ENCODE measurements at regions not wholly inside any gene's neighbourhood (a gene's known extent, or its start where the extent isn't known, plus 50 kb on each side); places are given as distances from the start of the nearest gene placed in this dataset.

DNA sequence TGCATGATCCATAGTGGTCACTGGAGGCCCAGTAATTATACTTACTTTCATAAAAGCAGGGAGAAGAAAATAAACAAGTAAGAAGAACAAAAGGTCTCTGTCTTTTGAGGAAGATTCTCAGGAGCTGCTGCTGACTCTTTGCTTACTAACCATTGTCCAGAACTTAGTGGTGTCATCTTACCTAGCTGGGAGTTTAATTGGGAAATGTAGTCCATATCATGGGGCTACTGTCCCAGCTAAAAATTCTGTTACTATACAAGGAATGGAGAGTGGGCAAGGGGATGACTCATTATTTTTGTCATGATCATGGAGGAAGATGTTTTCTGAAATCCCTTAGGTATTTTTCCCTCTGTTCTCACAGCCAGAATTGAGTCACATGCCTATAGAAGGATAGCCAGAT lies 639.3 kb downstream of the MTRR start:
- peaks cover 5% of the 10 kb centered on the region for H3K9me3 Mint-ChIP-seq
- DNase-seq (ENCODE audit: low spot score) (no peak), ATAC-seq (no peak)
- peaks cover 10% of the 10 kb centered on the region; the same call in 1 of the 2 replicates for H3K4me1 Mint-ChIP-seq
- ChIA-PET CTCF (no interaction called here), POLR2A (no interaction called here)
- no peak overlapping the region for H3K4me3 Mint-ChIP-seq
- no peaks in the 10 kb centered on the region for H3K27me3 Mint-ChIP-seq (ENCODE audit: low read depth)
- no peak overlapping the region for H3K27ac Mint-ChIP-seq
- H3K36me3 Mint-ChIP-seq = no peaks in the 10 kb centered on the region
- TF ChIP-seq NFYB (CRISPR knock-in tag; conservative IDR thresholded peaks at IDR 0.05; ENCODE audit: low read depth) (no peak), ZNF317 (CRISPR knock-in tag; IDR thresholded peaks at IDR 0.05; ENCODE audit: borderline replicate concordance, low read depth) (no peak), GTF2I (CRISPR knock-in tag; conservative IDR thresholded peaks at IDR 0.05) (no peak), NR3C1 (CRISPR knock-in tag; conservative IDR thresholded peaks at IDR 0.05; ENCODE audit: low read depth) (no peak), E2F1 (CRISPR knock-in tag; IDR thresholded peaks at IDR 0.05) (no peak), CDX4 (CRISPR knock-in tag; IDR thresholded peaks at IDR 0.05; ENCODE audit: borderline replicate concordance) (no peak), PRRX2 (CRISPR knock-in tag; IDR thresholded peaks at IDR 0.05) (no peak), ZNF396 (CRISPR knock-in tag; IDR thresholded peaks at IDR 0.05; ENCODE audit: borderline replicate concordance) (no peak), ESRRA (CRISPR knock-in tag; IDR thresholded peaks at IDR 0.05; ENCODE audit: borderline replicate concordance) (no peak), ATF6 (CRISPR knock-in tag; IDR thresholded peaks at IDR 0.05) (no peak), KAT7 (CRISPR knock-in tag; IDR thresholded peaks at IDR 0.05; ENCODE audit: borderline replicate concordance) (no peak), ZMAT4 (CRISPR knock-in tag; IDR thresholded peaks at IDR 0.05) (no peak), AFF4 (CRISPR knock-in tag; IDR thresholded peaks at IDR 0.05; ENCODE audit: borderline replicate concordance) (no peak), CREB1 (CRISPR knock-in tag; IDR thresholded peaks at IDR 0.05) (no peak), STAT6 (CRISPR knock-in tag; conservative IDR thresholded peaks at IDR 0.05; ENCODE audit: low read depth) (no peak), FOXP1 (CRISPR knock-in tag; IDR thresholded peaks at IDR 0.05; ENCODE audit: borderline replicate concordance) (no peak), PRDM15 (CRISPR knock-in tag; IDR thresholded peaks at IDR 0.05) (no peak)
- TF ChIP-seq, protein P1, sequence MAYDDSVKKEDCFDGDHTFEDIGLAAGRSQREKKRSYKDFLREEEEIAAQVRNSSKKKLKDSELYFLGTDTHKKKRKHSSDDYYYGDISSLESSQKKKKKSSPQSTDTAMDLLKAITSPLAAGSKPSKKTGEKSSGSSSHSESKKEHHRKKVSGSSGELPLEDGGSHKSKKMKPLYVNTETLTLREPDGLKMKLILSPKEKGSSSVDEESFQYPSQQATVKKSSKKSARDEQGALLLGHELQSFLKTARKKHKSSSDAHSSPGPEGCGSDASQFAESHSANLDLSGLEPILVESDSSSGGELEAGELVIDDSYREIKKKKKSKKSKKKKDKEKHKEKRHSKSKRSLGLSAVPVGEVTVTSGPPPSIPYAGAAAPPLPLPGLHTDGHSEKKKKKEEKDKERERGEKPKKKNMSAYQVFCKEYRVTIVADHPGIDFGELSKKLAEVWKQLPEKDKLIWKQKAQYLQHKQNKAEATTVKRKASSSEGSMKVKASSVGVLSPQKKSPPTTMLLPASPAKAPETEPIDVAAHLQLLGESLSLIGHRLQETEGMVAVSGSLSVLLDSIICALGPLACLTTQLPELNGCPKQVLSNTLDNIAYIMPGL (CRISPR knock-in tag; IDR thresholded peaks at IDR 0.05) = no peak
- TF ChIP-seq, protein P2, sequence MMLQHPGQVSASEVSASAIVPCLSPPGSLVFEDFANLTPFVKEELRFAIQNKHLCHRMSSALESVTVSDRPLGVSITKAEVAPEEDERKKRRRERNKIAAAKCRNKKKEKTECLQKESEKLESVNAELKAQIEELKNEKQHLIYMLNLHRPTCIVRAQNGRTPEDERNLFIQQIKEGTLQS (CRISPR knock-in tag; conservative IDR thresholded peaks at IDR 0.05) = no peak
